GM18858 (cell line): ENCODE measurements at regions not wholly inside any gene's neighbourhood (a gene's known extent, or its start where the extent isn't known, plus 50 kb on each side); places are given as distances from the start of the nearest gene placed in this dataset.

Experiments used
- ATAC-seq: cut with Tn5 transposase; IDR thresholded peaks from one replicate; pipeline ENCODE4 v1.9.1; 2021; ENCODE audit not compliant: unreplicated experiment

GRCh38 chr6:148271711-148272439, 70.8 kb upstream of the SASH1 start:
- ATAC-seq: no peak

GRCh38 chr6:148272597-148272996, 70.0 kb upstream of the SASH1 start:
- ATAC-seq: no peak

- ATAC-seq: no peak
Measured at GRCh38 chr6:148273962-148274752, 68.5 kb upstream of the SASH1 start.

- no peak for ATAC-seq
Measured at GRCh38 chr6:148274809-148275208, 67.8 kb upstream of the SASH1 start.

- no peak for ATAC-seq
Measured at GRCh38 chr6:148285205-148285604, 57.4 kb upstream of the SASH1 start.

- ATAC-seq: no peak
Measured at GRCh38 chr6:148286563-148286962, 56.1 kb upstream of the SASH1 start.

GRCh38 chr6:148287623-148288333, 54.9 kb upstream of the SASH1 start:
- ATAC-seq: no peak

GRCh38 chr6:148288541-148288940, 54.1 kb upstream of the SASH1 start:
- no peak for ATAC-seq

- ATAC-seq: no peak
Measured at GRCh38 chr6:148289153-148289552, 53.5 kb upstream of the SASH1 start.

GRCh38 chr6:148291876-148292275, 50.8 kb upstream of the SASH1 start:
- no peak for ATAC-seq
